DMS114 treated with DMSO at 0.1 percent for 48 hours (cell line): ENCODE measurements at regions not wholly inside any gene's neighbourhood (a gene's known extent, or its start where the extent isn't known, plus 50 kb on each side); places are given as distances from the start of the nearest gene placed in this dataset.
"Not testable (repeated sequence)": the region's sequence is repeated elsewhere in the genome, so short reads cannot be mapped to it uniquely, and the experiment has no call there.

ENCODE experiments used
- DNase-seq: peaks from one replicate; lab custom pipeline; 2025; ENCODE audit not compliant: unreplicated experiment; lab: John Stamatoyannopoulos, UW

DNA sequence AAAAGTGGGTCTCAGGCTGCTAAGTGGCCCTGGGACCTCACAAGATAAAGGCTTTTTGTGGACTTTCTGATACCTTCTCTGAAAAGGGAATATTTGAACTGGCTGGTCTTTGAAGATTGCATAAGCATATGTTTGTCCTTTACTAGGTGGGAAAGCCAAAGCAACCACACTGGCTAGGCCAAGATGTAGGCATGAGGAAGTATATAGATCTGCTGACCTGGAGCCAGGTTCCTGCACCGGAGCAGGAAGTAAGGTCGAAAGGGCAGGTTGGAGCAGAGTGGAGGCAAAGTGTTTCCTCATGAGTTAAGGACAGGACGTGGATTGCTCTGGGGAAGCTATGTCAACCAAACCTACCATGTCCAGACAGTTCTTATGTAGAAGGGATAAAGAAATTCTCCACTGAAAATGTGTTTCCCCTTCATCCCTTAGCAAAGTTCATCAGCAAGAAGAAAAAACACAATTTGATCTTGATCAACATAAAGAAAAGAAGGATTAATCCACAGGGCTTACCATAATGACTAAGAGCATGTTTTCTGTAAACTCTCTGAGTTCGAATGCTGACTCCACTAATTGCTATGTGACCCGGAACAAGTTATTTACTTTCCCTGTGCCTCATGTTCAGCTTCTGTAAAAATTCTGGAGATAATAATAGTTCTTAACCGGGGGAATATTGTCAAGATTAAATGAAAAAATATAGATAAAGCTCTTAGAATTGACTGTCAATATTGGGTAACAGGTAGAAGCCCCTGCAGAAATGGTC is 156.1 kb upstream of the SRD5A2 start:
- DNase-seq: no peak

DNA sequence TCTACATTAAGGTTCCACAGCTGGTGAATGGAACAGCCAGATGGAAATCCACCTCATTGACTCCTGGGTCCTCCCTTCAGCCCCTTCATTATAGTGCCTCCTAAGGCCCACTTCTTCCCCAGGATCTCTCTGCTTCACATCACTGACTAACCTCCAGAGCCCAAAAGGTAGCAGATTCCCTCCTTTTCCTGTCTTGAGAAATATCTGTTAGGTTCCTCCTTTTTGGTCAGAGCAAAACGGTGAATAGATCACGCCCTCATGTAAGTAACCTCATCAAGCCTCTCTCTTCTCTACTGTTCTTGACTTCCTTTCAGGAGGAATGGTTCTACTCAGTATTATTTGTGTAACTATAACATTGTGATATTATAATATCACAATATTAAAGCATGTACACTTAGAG is 155.0 kb upstream of the SRD5A2 start:
- no peak for DNase-seq

DNA sequence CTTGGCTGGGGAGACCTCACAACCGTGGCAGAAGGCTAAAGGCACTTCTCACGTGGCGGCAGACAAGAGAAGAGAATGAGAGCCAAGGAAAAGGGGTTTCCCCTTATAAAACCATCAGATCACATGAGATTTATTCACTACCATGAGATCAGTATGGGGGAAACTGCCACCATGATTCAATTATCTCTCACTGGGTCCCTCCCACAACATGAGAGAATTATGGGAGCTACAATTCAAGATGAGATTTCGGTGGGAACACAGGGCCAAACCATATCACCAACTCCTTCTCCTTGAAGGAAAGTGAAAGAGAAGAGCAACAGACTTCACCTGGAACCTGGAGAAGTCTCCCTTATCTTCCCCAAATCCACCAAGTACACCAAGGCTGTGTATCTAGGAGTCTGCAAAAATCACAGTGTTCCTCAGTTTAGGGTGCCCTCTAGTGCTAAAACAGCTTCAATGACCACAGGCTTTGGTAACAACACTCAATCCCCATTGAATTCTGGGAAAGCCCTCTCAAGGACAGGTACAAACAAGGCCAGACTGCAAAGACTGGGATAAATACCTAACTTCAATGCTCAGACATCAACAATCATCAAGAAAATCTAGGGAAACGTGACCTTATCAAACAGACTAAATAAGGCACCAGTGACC is 148.8 kb upstream of the SRD5A2 start:
- peak; percentile 11 for DNase-seq

DNA sequence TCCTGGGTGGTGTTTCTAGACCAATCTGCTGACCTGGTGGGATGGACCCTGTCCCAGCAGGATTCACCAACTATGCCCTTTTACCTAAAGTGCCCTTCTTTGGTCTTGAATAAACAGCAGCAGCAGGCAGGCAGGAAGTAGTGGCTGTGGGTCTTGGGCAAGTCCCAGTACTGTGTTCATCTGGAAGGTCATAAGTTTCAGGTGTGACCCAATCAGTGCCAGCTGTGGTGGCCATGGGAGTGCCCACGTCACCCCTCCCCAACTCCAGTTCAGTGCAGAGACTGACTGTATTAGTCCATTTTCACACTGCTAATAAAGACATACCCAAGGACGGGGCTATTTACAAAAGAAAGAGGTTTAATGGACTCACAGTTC is 148.3 kb upstream of the SRD5A2 start:
- no peak for DNase-seq

DNA sequence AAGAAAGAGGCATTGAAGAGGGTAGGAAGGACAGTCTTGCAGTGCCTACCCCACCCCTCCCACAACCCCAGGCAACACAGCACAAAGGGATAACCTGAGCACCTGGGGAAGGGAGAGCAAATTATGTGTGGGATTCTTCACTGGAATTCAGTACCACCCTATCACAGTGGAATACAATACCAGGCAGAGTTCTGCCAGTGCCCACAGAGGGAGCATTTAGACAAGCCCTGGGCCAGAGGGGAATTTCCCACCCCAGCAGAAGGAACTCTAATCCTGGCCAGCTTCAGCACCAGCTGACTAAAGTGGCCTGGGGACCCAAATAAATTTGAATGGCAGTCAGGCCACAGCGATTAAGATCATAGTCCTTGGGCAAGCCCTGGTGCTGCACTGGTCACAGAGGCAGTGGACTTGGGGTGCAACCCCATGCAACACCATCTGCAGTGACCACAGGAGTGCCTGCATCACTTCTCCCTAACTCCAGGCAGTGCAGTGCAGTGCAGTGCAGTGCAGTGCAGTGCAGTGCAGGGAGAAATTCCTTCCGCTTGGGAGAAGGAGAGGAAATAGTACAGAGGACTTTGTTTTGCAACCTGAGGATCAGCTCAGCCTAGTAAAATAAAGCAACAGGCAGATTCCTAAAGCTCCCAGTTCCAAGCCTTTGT is 147.8 kb upstream of the SRD5A2 start:
- DNase-seq: no peak

DNA sequence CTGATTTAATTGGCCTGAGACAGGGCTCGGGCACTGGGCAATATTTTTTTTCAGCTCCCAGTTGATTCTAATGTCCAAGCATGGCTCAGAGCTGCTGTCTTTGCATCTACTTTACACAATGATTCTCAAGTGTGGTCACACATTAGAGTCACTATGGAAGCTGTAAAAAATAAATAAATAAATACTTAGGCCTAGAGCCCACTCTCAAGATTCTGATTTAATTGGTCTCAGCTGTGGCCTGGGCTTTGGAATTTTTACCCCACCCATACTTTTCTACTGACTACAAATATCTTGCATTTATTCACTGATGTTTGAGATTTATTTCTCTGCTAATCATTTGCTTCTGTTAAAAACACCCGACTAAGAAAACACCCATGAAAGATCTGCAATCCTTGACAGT is 145.7 kb upstream of the SRD5A2 start:
- DNase-seq: no peak

DNA sequence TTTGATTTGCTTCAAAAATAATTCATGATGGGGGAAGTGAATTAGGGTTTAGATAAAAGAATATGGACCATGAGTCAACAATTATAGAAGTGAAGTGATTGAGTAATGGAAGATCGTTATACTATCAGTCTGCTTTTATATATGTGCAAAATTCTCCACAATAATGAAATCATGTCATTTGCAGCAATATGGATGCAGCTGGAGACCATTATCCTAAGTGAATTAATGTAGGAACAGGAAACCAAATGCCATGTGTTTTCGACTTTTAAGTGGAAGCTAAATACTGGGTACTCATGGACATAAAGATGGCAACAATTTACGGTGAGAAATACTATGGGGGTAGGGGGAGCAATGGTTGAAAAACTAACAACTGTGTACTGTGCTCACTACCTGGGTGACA is 144.7 kb upstream of the SRD5A2 start:
- DNase-seq: no peak

DNA sequence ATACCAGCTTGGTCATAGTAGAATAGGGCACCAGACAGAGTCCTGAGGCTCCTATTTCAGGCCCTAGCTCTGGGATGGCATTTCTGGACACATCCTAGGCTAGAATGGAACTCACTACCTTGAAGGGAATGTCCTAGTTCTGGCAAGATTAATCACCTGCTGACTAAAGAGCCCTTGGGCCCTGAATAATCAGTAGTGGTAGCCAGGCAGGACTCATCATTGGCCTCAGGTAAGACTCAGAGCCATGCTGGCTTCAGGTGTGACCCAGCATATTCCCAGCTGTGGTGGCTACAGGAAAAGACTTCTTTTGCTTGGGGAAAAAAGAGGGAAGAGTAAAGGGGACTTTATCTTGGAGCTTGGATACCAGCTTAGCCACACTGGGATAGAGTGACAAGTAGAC is 131.0 kb upstream of the SRD5A2 start:
- DNase-seq: no peak

DNA sequence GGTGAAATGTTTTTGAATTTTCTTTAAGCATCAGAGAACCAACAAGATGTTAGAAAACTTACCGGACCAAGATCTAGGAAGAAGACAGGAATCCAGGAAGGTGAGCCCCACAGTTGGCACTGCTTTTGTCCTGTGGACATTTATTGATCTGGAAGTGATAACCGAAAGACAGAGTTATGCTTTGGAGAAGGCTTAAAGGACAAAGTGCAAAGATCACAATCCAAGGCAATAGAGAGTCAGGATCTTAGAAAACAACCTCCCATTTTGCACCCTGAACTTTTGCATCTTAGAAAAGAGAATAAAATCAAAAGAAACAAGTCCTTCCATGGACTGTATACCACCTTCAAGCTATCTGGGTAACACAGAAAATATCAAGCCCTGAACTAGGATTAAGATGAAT is 129.4 kb upstream of the SRD5A2 start:
- no peak for DNase-seq

DNA sequence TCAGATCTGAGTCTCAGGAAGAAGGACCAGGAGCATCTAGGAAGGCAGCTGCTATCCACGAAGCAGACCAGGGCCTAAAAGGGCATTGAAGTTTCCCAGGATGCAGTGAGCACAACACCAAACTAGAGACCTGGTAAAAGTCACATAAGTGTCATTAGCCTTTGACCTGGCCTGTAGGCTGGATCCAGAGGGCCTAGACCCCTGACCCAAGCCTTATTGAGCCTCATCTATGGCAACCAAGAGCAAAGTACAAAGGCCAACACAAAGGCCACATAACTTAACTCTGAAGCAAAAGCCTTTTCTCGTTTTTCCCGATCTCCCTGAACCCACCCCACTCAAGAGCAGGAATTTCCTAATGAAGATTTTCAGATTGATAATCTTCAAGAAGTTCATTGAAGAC is 127.3 kb upstream of the SRD5A2 start:
- DNase-seq: no peak

DNA sequence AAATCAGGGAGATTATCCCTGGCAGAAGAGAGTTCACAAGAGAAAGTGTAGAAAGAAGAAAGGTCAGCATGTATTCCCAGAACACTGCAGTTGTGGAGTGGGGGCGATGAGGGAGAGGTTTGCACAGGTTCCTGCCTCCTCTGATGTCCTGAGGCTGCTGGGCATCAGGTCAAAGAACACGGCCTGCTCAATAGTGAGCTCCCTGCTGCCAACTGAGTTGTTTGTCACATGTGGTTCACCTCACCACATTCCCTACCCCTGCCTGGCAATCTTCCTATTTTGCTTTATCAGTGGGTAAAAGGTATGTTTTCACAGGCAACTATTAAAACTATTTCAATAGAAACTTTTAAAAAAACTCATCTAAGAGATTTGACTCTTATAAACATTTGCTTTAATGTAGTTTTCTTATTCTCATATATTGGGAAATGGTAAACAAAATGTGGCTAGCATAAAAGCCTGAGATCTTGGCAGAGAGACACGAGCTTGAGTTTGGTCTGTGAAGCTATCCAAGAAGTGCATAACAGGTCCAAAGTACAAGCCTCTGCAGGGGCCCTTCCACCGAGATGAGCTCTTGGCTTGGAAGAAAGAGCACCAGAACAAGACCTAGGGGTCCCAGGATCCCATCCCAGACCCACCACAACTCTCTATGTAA is 123.9 kb upstream of the SRD5A2 start:
- no peak for DNase-seq

DNA sequence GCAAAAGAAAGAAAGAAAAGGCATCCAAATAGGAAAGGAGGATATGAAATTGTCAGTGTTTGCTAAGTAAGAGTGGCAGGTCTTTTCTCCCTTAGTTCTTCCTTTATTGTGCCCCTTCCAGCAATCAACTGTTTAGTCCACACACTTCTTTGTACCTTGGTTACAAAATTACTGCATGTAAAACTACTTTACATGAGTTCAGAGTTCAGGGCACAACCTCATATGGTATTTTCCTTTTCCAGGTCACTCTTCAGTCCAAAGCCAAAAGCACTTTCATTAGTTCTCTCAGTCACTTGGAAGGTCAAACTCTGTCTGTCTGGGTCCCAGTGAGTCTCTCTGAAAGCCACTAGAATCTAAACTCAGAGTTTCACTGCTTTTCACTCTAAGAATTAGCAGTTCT is 122.5 kb upstream of the SRD5A2 start:
- DNase-seq: no peak

DNA sequence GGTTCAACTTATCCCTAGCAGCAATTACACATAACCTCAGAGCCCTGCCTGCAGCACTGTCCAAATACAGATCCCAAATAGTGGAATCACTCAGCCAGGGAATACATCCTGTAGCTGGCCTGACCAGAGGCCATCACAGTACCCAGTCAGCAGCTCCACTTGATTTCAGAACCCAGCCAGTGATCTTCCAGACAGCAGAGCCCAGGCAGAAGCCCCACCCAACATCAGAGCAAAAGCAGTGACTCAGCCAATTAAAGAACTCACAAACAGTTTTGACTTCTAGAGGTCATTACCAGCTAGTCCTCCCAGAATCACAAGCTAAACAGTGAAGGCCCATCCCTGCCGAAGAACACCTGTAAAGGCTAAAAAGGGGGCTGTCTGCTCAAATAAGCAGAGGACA is 118.0 kb upstream of the SRD5A2 start:
- no peak for DNase-seq

DNA sequence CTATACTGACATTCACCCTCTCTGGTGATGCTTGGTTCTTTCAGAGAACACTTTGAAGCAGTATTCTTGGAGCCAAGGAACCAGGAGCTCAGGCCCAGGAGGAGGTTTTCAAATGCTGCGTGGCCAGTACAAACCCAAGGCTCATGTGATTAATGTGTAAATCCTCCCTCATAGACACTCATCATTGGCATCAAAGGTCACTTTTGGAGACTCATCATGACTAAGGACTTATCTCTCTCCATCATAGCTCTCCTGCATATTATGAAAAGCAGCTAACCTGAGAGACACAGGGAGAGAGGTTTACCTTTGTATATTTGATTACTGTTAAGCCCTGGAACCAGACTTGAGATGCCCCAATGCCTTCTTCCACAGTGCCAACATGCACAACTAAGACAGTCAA is 115.3 kb upstream of the SRD5A2 start:
- no peak for DNase-seq

DNA sequence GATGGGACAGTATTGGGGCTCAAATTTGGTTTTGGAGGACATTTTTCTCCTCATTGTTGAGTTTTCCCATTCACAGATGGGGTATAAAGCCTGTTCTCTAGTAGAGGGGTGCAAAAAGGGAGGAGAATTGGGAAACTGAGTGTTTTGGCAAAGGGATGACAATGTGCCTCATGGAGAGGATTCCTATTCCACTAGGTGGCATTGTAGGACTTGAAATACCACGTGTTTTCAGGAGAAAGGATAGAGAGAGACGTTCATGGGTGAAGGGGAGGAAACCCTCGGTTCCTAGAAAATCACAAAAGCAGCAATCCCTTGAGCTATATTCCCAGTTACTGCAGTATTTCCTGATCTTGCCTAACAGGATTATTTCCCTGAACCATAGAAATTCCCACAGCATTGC is 113.7 kb upstream of the SRD5A2 start:
- DNase-seq: no peak

DNA sequence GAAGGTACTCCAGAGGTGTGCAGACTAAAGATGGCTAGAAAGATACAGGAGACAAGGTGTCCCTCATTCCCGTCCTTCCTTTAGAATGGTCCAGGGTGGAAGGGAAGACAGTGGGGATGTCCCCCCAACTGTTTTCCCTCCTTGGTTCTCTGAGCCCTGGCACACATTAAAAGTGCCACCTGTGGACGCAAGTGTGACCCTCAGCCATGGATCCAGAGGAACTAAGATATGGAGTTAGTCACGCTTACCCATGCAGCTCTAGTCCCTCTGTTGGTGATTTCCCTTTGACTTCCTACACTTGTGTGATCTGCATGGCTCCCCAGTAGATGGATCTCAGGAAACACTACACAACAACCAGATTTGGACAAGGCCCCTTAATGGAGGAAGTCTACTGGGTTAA is 113.1 kb upstream of the SRD5A2 start:
- no peak for DNase-seq

DNA sequence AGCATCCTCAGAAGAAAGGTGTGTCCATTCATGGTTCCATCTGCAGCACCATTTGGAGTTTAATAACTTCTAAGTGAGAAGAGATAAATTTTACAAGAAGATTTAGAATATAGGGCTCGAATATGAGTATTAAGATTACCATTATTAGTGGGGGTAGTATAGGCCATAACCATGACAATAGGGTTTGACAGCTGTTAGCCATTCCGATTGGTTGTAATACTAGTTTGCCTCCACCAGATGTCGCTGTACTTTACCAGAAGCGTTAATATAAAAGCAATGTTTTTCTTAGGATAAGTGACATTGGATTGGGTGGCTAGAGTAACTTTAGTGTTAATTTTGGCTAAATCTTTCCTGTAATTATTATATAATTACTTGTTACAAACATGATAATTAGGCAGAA is 107.5 kb upstream of the SRD5A2 start:
- DNase-seq: no peak

DNA sequence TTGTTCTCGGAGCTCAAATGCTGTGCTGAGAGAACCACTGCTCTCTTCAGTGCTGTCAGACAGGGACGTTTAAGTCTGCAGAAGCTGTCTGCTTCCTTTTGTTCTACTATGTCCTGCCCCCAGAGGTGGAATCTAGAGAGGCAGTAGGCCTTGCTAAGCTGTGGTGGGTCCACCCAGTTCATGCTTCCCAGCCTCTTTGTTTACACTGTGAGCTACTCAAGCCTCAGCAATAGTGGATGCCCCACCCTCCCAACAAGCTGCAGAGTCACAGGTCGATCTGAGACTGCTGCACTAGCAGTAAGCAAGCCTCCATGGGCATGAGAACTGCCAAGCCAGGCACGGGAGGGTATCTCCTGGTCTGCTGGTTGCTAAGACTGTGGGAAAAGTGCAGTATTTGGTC is 102.8 kb upstream of the SRD5A2 start:
- DNase-seq: not testable (repeated sequence)

DNA sequence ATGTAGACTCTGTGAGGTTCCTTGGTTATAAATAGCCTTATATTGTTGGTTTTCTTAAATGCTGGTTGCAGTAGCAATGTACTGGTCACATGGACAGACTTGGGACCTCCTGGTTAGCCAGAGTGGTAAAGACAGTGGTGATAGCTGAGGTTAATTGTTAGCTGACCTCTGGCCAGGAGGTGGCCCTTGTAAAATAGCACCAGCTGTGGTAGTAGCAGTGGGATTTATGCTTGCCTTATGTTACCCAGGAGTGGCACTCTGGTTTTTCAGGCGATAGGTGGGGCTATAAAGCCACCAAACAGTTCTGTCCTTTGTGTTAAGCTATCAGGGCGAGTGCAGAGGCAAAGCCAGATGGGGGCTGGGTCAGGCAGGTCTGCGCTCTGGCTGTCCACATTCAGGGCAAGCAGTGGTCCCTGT is 94.8 kb upstream of the SRD5A2 start:
- DNase-seq: no peak

DNA sequence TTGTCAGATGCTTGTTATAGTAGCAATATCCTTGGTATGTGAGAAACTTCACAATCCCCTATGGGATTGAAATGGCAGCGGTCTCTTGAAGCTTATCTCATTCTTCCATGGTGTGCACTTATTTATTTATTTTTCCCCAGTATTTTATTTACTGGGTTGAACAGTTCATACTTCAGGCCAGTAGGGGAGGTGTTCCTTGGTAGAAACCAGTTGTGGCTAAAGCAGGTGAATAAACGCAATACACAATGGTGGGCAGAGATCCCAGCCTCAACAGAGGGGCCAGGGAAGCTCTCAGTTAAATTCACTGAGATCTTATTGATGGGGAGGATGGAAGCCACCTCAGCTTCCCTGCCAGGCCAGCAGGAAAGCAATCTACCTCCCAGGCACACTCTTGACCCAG is 93.7 kb upstream of the SRD5A2 start:
- DNase-seq: no peak

DNA sequence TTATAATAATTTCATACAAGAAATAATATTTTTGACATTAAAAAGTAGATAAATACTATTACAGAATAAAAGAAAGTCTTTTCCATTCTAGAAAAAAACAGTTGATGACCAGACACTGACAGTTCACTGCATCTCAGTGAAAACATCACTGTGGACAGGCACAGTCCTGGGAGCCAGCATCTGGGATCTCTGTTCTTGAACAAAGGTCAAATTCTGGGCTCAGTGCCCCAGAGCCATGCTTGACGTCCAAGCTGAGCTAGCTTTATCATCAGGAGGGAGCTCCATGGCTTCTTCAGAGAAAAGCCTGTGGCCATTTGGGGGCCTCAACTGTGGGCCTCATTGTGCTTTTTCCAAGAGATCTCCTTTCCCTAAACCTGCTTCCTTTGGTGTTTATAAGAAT is 86.1 kb upstream of the SRD5A2 start:
- no peak for DNase-seq
